HL-60 (cell line): ENCODE measurements at regions not wholly inside any gene's neighbourhood (a gene's known extent, or its start where the extent isn't known, plus 50 kb on each side); places are given as distances from the start of the nearest gene placed in this dataset.

Experiments used
- DNase-seq, 2 experiments: peaks; one replicate each; pipeline ENCODE4 v3.0.0-alpha.2; 2010 to 2020; ENCODE audit warnings: low read depth in 1 of 2, low spot score in 1 of 2
- H3K27ac ChIP-seq: fragments of 250-450 bp; sonication (Bioruptor Pico); replicated peaks from 2 replicates; pipeline ENCODE4 v1.5.1; 2020; ENCODE audit warnings: mild to moderate bottlenecking, moderate library complexity
- H3K27me3 ChIP-seq: fragments of 250-450 bp; sonication (Bioruptor Pico); 2 replicates; pipeline ENCODE4 v1.5.1; 2021; ENCODE audit warnings: mild to moderate bottlenecking, moderate library complexity; ENCODE audit not compliant: insufficient read depth, poor library complexity, severe bottlenecking
- H3K4me3 ChIP-seq: replicated peaks from 2 replicates; pipeline ENCODE4 v1.5.1; 2011; ENCODE audit warnings: mild to moderate bottlenecking, control low read depth, low read length; ENCODE audit not compliant: insufficient read depth
- GABPA ChIP-seq: IDR thresholded peaks from 2 replicates; pipeline ENCODE4 v1.6.1; 2012; ENCODE audit warnings: low read depth
- POLR2AphosphoS5 ChIP-seq: IDR thresholded peaks from 2 replicates; pipeline ENCODE4 v1.6.1; 2012; ENCODE audit warnings: low read depth
- SPI1 ChIP-seq: IDR thresholded peaks from 2 replicates; pipeline ENCODE4 v1.6.1; 2012; ENCODE audit warnings: low read depth, mild to moderate bottlenecking, borderline replicate concordance
- TF ChIP-seq, protein P1 (sequence below): IDR thresholded peaks from 2 replicates; pipeline ENCODE4 v1.6.1; 2012; ENCODE audit warnings: low read depth; ENCODE audit not compliant: insufficient replicate concordance
- TF ChIP-seq, protein P2 (sequence below): IDR thresholded peaks from one replicate; pipeline ENCODE4 v1.5.1; 2011; ENCODE audit warnings: low read length, control low read depth, inconsistent platforms; ENCODE audit not compliant: insufficient read depth

DNA sequence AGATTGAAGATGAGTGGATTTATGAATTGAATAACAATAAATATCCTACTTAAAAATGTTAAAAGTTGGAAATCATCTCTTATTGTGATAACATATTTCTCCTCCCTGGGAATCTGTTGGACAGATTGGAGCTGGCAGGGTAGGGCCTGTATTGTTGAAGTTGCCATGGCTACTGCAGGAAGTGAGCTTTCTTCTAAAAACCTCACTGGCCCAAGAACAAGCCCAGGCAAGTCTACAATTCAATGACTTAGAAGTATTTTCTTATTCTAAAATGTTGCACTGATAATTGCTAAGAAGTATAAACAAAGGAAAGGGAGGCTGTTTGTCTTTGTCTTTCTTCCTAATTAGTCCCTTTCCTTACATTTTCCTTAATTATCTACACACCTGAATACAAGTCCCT lies 112.1 kb downstream of the DLEU7 start:
- Histone ChIP-seq H3K27ac (no peak overlapping the region), H3K4me3 (no peak overlapping the region), H3K27me3 (no peaks in the 10 kb centered on the region)
- DNase-seq: no peak
- TF ChIP-seq POLR2AphosphoS5 (no peak), GABPA (no peak), SPI1 (no peak)
- TF ChIP-seq, protein P1, sequence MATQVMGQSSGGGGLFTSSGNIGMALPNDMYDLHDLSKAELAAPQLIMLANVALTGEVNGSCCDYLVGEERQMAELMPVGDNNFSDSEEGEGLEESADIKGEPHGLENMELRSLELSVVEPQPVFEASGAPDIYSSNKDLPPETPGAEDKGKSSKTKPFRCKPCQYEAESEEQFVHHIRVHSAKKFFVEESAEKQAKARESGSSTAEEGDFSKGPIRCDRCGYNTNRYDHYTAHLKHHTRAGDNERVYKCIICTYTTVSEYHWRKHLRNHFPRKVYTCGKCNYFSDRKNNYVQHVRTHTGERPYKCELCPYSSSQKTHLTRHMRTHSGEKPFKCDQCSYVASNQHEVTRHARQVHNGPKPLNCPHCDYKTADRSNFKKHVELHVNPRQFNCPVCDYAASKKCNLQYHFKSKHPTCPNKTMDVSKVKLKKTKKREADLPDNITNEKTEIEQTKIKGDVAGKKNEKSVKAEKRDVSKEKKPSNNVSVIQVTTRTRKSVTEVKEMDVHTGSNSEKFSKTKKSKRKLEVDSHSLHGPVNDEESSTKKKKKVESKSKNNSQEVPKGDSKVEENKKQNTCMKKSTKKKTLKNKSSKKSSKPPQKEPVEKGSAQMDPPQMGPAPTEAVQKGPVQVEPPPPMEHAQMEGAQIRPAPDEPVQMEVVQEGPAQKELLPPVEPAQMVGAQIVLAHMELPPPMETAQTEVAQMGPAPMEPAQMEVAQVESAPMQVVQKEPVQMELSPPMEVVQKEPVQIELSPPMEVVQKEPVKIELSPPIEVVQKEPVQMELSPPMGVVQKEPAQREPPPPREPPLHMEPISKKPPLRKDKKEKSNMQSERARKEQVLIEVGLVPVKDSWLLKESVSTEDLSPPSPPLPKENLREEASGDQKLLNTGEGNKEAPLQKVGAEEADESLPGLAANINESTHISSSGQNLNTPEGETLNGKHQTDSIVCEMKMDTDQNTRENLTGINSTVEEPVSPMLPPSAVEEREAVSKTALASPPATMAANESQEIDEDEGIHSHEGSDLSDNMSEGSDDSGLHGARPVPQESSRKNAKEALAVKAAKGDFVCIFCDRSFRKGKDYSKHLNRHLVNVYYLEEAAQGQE: no peak
- TF ChIP-seq, protein P2, sequence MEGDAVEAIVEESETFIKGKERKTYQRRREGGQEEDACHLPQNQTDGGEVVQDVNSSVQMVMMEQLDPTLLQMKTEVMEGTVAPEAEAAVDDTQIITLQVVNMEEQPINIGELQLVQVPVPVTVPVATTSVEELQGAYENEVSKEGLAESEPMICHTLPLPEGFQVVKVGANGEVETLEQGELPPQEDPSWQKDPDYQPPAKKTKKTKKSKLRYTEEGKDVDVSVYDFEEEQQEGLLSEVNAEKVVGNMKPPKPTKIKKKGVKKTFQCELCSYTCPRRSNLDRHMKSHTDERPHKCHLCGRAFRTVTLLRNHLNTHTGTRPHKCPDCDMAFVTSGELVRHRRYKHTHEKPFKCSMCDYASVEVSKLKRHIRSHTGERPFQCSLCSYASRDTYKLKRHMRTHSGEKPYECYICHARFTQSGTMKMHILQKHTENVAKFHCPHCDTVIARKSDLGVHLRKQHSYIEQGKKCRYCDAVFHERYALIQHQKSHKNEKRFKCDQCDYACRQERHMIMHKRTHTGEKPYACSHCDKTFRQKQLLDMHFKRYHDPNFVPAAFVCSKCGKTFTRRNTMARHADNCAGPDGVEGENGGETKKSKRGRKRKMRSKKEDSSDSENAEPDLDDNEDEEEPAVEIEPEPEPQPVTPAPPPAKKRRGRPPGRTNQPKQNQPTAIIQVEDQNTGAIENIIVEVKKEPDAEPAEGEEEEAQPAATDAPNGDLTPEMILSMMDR: no peak

DNA sequence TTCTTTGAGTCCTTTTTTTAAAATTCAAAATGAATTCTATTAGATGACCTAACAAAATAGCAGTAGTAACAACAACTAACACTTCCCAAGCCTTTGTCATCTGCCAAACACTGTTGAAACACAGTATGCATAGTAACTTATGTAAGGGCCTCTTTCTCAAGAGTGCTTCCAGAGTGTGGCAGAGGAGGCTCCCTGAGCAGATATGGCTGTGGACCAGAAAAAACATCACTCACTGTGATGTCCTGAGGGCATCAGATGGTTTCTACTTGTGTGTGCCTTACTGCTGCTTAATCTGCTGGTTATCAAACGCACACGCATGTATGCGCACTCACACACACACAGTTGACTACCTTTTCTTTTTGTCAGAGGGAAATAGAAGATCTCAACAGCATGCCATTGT lies 110.8 kb downstream of the DLEU7 start:
- TF ChIP-seq, protein P1: no peak
- TF ChIP-seq POLR2AphosphoS5: no peak
- TF ChIP-seq, protein P2: no peak
- no peak for TF ChIP-seq SPI1
- TF ChIP-seq GABPA: no peak
- Histone ChIP-seq H3K4me3 (no peak overlapping the region), H3K27me3 (no peaks in the 10 kb centered on the region), H3K27ac (no peak overlapping the region)
- peak in 1 of 2 experiments; percentile 40 for DNase-seq

DNA sequence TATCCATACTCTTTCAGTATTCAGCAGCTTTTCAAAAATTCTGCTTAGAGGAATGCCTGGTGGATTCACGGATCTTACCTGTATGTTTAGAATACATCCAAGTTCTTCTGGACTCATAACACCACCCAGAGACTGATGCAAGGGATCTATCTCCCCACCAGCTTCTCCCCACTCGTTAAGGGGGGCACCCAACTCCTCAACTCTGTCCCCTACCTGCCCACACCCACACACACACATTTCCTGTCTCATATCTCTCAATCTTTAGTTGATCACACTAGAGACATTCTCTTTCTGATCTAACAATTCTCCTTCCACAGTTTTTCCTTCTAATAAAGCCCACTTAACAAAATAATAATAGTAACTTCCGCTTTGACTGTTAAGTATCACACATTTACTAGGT lies 110.1 kb downstream of the DLEU7 start:
- Histone ChIP-seq H3K27ac (no peak overlapping the region), H3K4me3 (no peak overlapping the region), H3K27me3 (no peaks in the 10 kb centered on the region)
- no peak for DNase-seq
- TF ChIP-seq GABPA (no peak), POLR2AphosphoS5 (no peak), SPI1 (no peak)
- TF ChIP-seq, protein P1: no peak
- TF ChIP-seq, protein P2: no peak
